ENCODE measurements at regions not wholly inside any gene's neighbourhood (a gene's known extent, or its start where the extent isn't known, plus 50 kb on each side); places are given as distances from the start of the nearest gene placed in this dataset.

DNA sequence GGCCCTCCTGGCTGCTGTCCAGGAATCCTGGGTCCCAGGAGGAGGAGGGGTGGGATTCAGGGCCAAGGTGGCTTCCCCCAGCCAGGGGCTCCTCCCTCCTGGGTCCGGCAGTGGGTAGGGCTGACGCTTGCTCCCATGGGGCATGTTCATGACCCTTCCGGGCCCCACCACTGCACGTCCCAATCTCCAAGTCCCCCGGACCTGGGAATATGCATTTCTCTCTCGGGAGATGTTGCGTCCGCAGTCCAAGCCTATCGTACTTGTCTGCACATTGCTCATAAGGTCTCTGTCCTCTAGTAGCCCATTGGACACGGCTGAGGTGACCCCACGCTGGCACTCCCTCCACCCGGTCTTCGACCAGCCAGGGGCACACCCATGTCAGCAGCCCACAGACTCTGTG, 192.3 kb downstream of the TEX29 start:
- Histone ChIP-seq H3K36me3 (ENCODE audit: control insufficient read depth, insufficient read depth, low read length) (no peaks in the 10 kb centered on the region), H3K4me3 (ENCODE audit: low read depth, low read length) (no peak overlapping the region), H3K27me3 (ENCODE audit: control insufficient read depth, insufficient read depth, low read length) (no peaks in the 10 kb centered on the region)
- TF ChIP-seq, protein P1, sequence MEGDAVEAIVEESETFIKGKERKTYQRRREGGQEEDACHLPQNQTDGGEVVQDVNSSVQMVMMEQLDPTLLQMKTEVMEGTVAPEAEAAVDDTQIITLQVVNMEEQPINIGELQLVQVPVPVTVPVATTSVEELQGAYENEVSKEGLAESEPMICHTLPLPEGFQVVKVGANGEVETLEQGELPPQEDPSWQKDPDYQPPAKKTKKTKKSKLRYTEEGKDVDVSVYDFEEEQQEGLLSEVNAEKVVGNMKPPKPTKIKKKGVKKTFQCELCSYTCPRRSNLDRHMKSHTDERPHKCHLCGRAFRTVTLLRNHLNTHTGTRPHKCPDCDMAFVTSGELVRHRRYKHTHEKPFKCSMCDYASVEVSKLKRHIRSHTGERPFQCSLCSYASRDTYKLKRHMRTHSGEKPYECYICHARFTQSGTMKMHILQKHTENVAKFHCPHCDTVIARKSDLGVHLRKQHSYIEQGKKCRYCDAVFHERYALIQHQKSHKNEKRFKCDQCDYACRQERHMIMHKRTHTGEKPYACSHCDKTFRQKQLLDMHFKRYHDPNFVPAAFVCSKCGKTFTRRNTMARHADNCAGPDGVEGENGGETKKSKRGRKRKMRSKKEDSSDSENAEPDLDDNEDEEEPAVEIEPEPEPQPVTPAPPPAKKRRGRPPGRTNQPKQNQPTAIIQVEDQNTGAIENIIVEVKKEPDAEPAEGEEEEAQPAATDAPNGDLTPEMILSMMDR (IDR thresholded peaks at IDR 0.05; ENCODE audit: insufficient read depth, low read length, severe bottlenecking), result no peak
- FAIRE-seq, result no peak
- DNase-seq (ENCODE audit: low read depth), result no peak

DNA sequence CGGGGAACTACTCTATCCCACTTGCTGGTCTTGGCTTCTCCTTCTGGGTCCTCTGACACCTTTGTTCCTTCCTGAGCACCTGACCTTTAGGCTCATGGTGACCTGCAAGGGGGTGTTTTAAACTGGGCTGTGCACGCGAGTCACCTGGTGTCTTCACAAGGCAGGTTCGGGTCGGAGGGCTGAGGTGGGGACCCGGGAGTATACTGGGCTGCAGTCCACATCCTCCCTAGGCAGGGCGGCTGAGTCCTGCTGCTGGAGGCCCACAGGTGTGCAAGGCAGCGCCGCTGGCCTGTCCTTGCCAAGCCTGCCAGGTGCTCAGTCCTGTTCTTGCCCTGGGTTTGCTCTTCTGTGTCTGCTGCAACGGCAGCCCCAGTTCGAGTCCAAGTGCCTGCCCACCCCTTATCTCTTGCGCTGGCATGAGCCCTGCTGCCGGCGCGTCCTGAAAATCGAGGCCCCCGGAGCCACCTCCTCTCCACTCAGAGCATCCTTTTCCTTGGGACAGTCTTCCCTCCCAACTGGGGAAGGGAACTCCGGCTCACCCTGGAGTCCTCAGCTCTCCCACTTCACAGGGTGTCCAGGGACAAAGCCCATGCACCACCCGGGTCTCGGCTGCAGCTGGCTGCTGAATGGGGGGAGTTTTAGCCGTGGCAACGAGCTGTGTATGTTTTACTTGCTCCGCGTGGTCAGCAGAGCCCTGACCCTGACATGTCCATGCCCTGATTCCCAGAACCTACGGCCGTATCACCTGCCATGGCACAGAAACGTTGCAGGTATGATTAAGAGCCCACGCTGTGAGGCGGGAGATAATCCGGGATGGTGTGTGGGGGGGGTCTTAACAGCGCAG, 193.5 kb downstream of the TEX29 start:
- Histone ChIP-seq H3K36me3 (ENCODE audit: control insufficient read depth, insufficient read depth, low read length) (no peaks in the 10 kb centered on the region), H3K27me3 (ENCODE audit: control insufficient read depth, insufficient read depth, low read length) (no peaks in the 10 kb centered on the region), H3K4me3 (ENCODE audit: low read depth, low read length) (no peak overlapping the region)
- DNase-seq (ENCODE audit: low read depth) (no peak), FAIRE-seq (no peak)
- TF ChIP-seq, protein P1 (IDR thresholded peaks at IDR 0.05; ENCODE audit: insufficient read depth, low read length, severe bottlenecking), result no peak

DNA sequence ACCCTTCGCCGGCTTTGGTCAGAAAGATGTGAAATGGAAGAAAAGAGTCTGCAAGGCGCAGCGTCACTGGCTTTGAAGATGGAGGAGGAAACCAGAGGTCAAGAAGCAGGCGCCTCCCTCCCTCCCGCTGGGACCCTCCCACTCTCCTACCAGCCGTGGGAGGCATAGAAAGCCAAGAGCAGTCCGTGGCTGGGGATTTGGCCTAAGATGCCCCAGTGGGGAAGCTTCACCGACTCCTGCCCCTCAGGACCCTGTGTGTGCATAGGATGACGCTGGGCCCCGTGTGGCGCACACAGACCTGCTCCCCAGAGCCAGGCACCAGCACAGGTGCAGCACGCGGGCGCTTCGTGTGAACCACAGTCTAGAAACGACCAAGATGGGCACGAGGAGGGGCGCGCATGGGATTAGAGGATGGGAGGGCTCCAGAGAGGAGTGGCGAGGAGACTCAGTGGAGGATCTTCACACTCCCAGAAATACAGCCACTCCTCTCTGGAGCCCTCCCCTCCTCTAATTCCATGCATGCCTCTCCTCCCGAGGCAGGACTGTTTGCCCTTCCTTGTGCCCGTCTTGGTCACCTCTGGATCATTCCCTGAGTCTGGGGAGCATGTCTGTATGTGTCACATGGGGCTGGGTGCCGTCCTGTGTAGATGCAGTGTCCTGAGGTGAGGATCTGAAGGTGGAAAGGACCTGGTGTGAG, 194.3 kb downstream of the TEX29 start:
- H3K27me3 ChIP-seq (ENCODE audit: control insufficient read depth, insufficient read depth, low read length), result no peaks in the 10 kb centered on the region
- no peak for DNase-seq (ENCODE audit: low read depth)
- TF ChIP-seq, protein P1 (IDR thresholded peaks at IDR 0.05; ENCODE audit: insufficient read depth, low read length, severe bottlenecking), result no peak
- no peak overlapping the region for H3K4me3 ChIP-seq (ENCODE audit: low read depth, low read length)
- no peak for FAIRE-seq
- H3K36me3 ChIP-seq (ENCODE audit: control insufficient read depth, insufficient read depth, low read length), result no peaks in the 10 kb centered on the region

DNA sequence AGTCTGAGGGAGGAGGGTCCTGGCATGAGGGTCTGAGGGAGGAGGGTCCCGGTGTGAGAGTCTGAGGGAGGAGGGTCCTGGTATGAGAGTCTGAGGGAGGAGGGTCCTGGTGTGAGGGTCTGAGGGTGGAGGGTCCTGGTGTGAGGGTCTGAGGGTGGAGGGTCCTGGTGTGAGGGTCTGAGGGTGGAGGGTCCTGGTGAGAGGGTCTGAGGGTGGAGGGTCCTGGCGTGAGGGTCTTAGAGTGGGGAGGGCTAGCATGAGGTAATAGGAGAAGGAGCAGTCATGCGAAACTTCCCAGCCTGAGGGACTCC, 194.8 kb downstream of the TEX29 start:
- no peak for DNase-seq (ENCODE audit: low read depth)
- Histone ChIP-seq H3K4me3 (ENCODE audit: low read depth, low read length) (no peak overlapping the region), H3K27me3 (ENCODE audit: control insufficient read depth, insufficient read depth, low read length) (no peaks in the 10 kb centered on the region), H3K36me3 (ENCODE audit: control insufficient read depth, insufficient read depth, low read length) (no peaks in the 10 kb centered on the region)
- TF ChIP-seq, protein P1 (IDR thresholded peaks at IDR 0.05; ENCODE audit: insufficient read depth, low read length, severe bottlenecking), result no peak
- FAIRE-seq, result no peak

DNA sequence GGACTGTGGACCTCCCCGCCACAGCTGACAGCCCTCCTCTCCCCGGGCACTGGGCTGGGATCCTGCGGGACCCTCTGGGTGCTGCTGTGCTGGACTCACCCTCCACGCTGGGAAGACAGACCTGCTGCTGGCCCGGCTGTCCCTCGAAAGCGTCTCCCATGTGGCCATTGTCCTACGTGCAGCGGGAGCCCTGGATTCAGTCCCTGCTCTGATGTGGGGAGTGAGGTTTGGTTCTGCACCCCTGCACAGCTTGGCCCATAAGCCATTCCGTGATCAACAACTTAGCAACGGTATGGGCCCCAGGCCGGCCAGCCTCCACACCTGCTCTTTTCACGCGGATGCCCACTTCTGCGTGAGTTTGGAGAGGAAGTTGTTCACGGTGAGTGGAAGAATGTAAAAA, 195.2 kb downstream of the TEX29 start:
- no peak overlapping the region for H3K4me3 ChIP-seq (ENCODE audit: low read depth, low read length)
- TF ChIP-seq, protein P1 (IDR thresholded peaks at IDR 0.05; ENCODE audit: insufficient read depth, low read length, severe bottlenecking), result no peak
- no peaks in the 10 kb centered on the region for H3K36me3 ChIP-seq (ENCODE audit: control insufficient read depth, insufficient read depth, low read length)
- H3K27me3 ChIP-seq (ENCODE audit: control insufficient read depth, insufficient read depth, low read length), result no peaks in the 10 kb centered on the region
- no peak for DNase-seq (ENCODE audit: low read depth)
- no peak for FAIRE-seq

Measured in bronchial epithelial cell (primary cell).